ENCODE measurements at regions not wholly inside any gene's neighbourhood (a gene's known extent, or its start where the extent isn't known, plus 50 kb on each side); places are given as distances from the start of the nearest gene placed in this dataset.

DNA sequence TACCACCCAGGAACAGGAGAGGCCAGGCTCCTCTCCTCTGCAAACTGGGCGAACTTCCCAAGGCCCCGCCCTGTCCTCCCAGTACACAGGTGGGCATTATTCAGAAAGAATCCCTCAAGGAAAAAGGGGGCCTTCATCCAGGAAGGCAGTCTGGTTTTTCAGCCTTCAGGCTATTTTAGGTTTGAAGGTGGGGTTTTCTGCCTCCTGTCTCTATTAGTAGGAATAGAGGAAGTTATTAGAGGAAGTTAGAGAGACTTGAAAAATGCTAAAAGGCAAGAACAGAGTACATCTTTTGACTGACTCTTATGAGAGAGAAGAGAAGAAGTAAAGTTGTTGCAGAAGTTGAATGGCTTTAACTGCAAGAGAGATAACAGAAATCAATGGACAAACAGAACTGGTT is 250.9 kb upstream of the SORCS1 start:
- DNase-seq, result no peak

DNA sequence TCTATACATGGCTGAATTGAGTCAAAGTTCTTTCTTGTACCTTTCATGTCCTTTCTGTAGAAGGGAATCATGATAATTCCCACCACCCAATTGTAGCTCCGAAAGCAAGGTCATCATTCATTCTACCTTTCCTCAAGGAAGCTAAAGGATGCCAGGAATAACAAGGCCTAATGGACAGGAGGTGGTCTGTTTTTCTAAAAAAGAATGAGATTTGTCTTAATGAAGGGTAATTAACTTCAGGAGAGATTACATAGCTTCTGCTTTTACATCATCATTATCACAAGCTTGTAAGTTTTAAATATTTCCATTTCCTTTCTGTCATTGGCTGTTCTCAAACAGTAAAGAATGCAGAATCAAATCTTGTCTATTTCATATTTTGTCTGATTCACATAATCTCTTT is 249.5 kb upstream of the SORCS1 start:
- no peak for DNase-seq

DNA sequence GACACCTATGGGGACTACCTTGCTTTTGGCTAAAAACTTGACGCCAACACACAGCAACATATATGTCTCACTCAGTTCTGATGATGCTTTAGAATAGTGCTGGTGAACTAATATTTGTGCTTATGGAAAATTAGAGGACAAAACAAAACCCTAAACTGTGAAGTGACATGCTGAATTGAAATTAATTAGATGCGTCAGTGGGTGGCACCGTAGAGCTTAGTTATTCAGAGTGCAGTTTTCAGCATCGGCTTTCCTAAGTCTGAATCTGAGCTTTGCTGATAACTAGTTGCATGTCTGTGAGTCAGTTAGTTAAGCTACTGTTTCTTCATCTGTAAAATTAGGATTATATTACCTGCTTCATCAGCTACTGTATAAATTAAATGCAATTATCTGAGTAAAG is 245.0 kb upstream of the SORCS1 start:
- no peak for DNase-seq

DNA sequence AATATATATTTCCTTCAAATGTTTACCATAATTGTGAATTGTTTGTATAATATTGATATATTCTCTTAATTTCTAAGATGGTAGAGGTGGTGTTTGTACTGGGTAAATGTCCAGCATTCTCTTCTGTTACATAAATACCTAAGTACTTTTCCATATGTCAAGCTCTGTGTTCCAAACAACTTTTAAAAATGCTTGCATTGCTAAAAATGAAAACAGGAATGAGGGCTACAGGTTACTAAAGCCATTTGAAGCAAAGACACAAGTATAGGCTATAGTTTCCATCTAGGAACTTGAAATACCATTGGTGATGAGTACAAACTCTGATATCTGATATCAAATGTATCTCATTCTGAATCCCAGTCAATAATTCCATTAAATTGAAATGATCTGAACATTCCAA is 233.6 kb upstream of the SORCS1 start:
- DNase-seq, result no peak

DNA sequence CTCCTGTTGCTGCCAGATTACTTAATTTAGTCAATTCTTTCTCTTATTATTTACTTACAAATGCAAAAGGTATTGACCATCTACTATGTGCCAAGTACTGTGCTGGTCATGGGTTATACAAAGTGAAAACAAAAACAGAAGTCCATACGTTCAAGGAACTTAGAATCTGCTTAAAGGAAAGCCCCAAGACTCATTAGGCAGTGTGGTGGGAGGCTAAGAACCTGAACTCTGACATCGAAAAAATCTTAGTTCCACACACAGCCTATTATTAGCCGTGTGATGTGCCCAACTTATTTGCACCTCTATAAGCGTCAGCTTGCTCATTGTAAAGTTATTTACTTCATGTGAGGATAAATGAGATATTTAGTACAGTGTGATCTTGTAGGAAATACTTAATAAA is 227.4 kb upstream of the SORCS1 start:
- no peak for DNase-seq

DNA sequence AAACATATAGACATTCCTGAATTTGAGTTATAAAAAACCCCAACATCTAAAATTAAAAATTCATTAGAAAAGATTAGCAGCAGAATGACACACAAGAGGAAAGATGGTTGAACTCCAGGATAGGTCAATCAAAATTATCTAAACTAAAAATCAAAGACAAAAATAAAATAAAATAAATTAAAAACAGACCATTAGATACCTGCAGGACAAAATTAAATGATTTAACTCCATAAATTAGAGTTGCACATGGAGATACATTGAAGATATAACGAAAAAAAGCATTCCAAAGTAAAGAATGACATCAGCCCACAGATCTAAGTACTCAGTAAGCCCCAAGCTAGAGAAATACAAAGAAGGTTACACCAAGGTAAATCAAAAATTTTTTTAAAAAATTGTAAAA is 226.1 kb upstream of the SORCS1 start:
- DNase-seq, result no peak

DNA sequence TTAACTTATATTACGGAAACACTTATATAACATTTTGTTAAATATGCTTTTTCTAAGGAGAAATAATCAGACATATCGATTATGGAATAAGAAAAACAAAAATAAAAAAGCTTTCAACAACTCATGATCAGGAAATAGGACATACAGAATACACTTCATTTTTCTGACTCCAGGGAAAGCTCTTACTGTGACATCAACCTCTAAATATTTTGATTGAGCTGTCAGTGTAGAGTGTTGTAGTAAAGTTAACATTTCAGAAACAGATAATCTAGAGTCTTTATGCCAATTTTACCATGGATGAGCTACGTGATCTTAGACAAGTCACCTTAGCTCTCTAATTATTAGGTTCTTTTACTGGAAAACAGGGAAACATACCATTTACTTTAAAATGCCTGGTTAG is 218.9 kb upstream of the SORCS1 start:
- no peak for DNase-seq

DNA sequence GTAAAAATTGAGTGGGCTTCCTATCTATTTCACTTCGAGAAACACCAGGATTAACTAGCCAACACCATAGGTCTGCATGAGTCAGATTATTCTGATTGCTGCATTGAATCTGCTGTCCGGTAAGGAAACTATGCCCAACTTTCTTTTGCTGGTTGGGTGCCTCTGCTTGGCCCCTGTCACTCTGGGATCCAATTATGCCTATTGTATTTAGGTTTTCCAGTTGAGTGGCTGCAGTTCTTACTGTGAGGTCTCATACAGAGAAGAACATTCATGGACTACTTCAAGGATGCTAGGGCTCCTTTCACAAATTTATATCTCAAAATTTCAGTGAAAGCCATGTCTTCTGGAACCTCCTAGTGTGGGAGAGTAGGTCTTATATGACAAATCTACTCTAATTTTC is 215.1 kb upstream of the SORCS1 start:
- no peak for DNase-seq

DNA sequence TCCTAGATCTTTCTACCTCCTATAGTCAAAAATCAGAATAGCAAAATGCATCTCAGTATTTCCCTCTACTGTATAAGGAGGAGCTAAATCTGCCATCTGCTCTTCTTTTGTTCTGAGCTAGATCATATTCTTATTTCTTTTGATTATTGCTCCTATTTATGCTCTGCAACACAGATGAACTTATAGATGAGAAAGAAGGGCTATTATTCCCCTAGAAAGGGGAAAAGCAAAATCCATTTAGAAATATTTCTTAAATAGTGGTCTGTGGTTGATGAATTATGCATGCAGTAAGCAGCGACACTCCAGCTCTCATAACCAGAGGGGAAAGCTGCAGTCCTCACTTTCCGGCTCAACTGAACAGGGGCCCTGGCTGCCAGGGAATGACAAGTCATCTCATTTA is 207.3 kb upstream of the SORCS1 start:
- no peak for DNase-seq

DNA sequence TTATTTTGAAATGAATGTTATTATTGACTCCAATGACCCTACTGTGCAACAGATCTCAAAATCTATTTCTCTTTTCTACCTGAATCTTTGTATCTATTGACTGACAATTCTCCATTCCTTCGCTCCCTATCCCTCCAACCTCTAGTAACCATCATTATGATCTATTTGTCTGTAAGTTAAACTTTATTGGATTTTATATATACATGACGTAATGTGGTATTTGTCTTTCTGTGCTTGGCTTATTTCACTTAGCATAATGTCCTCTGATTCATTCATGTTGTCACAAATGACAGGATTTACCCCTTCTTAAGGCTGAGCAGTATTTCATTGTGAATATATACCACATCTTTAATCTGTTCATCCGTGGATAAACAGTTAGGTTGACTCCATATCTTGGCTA is 200.4 kb upstream of the SORCS1 start:
- DNase-seq, result no peak

DNA sequence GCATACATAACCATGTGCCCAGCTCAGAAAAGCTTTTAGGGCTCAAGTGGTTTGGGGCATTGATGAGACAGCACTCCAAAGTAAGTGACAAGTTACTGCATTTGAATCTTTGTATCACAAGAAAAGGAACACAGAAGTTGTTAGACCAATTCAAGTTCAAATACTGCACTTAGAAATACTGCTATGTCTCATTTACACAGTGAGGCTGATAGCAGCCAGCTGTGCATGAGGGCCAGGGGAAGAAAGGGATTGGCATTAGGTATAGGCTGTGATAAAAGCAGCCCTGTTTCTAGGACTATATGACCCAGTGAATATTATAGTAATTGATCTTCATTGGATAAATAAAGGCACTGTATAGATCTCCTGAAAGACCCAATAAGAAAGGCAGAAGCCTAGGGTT is 197.8 kb upstream of the SORCS1 start:
- no peak for DNase-seq

DNA sequence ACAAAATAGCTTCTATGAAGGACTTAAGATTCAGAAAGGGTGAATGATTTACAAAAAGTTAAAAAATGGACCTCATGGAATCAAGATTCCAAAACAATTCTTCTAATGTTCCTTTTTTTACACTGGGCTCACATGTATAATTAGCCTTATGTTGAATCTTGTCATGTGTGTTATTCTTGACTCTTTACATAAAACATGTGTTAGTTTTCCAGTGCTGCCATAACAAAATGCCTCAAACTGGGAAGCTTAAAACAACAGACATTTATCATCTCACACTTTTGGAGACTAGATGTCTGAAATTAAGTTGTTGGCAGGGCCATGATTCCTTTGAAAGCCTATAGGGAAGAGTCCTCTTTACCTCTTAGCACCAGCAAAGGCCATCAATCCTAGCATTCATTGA is 192.5 kb upstream of the SORCS1 start:
- no peak for DNase-seq

DNA sequence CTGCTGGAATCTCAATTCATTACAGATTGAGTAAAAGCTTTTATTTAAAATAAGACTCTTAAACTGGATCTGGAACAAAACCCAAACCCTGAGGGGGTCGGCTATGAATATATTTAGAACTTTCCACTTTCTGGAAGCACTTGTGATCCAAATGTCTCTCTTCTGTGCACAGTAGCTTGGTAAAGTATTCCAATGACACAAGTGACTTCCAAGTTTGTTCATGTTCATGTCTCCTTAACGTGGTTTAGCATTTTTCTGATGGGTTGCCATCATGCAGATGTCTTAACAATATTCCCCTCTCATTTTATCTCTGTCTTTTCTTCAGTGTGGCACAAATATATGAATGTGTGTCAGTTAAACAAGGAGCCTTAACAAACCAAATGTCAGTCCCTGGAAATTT is 191.9 kb upstream of the SORCS1 start:
- DNase-seq, result no peak

DNA sequence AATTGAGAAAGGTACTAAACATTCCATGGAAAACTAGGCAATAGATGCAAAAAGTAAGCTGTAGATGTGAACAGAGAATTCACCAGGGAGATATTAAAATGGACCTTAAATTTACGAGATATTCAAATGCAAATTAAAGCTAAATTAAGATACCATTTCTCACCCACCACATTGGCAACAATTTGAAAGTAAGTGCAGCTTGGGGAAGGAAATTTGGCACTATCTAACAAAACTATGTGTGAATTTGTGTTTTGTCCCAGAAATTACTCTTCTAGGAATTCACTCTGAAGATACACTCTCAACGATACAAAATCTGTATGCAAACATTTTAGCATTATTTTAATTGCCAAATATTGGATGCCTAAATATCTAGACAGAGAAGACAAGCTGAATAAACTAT is 178.2 kb upstream of the SORCS1 start:
- DNase-seq, result no peak

DNA sequence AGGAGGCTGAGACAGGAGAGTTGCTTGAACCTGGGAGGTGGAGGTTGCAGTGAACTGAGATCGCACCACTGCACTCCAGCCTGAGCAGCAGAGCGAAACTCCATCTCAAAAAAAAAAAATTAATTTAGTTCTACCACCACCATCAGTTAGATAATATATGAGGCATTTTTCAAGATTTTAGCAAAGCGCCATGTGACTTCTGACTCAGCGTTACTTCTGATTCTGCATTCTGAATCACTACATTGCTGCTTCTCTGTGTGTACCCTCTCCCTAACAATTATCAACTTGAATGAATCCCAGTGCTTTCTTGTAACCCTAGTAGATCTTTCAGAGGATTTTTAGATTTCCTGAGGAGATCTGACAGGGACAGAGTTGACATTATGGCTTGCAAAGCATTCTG is 176.8 kb upstream of the SORCS1 start:
- DNase-seq, result no peak

DNA sequence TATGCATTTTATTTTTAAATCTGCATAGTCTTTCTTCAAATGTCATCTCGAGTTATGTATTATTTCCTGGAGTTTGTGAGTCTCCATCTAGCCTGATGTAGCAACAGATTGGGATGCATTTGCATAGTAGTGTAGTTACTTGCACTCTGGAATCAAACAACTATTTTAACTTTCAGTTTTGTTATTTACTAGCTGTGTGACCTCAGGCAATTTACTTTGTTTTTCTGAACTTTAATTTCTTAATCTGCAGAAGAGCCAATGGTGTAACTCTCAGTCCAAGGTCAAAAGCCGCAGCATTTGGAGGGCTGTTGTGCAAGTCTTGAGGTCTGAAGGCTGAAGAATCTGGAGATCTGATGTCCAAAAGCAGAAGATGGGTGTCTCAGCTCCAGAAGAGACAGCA is 175.8 kb upstream of the SORCS1 start:
- no peak for DNase-seq

DNA sequence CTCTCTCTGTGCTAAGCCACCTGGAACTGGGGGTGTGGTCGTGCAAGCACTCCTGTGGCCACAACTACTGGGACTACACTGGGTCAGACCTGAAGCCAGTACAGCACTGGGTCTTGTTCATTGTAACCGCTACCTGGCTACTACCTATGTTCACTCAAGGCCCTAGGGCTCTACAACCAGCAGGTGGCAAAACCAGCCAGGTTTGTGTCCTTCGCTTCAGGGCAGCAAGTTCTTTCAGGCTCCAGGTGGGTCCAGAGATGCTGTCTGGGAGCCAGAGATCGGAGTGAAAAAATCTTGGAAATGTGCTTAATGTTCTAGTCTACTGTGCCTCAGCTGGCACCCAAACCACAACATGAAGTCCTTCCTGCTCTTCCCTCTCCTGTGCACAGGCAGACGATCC is 171.6 kb upstream of the SORCS1 start:
- DNase-seq, result no peak

DNA sequence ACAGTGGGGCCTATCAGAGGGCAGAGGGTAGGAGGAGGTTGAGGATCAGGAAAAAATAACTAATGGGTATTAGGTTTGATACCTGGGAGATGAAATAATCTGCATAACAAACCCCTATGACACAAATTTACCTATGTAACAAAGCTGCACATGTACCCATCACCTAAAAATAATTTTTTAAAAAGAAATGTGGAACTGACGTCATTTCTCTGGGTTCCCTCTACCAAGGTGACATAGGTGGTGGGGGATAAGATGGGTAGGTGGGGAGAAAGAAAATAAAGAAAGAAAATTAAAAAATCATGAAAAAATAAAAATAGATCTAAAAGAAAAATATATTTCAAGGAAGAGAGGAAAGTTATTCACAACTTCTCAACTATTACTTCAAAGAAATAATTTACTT is 153.1 kb upstream of the SORCS1 start:
- no peak for DNase-seq

DNA sequence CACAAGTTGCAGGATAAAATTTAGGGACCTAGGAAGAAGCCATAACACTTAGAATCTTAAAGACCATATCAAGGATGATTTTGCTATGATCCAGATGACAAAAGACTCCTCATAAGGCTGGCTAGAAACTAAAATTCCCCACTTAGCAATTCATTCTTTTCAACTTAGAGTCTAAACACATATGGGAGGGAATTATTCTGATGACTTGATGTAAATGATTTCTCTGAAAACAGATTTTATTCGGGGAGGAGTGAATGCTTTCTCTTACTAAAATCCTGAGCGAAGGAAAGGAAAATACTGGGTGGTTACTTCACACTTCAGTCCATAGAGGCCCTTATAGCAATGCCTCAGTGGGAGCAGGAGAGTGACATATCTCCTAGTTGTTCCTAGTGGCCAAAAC is 138.7 kb upstream of the SORCS1 start:
- DNase-seq, result no peak

DNA sequence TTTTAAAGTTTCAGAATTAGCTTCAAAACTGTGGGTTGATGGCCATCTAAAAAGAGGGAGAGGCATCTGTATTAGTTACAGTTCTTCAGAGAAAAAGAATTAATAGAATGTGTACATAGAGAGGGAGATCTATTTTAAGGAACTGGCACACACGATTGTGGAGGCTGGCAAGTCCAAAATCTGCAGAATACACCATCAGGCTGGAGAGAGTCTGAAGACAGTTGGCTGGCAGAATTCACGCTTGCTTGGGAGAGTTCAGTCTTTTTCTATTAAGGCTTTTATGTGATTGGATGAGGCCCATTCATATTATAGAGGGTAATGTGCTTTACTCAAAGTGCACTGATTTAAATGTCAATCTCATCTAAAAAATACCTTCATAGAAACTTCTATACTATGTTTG is 135.1 kb upstream of the SORCS1 start:
- DNase-seq, result no peak

DNA sequence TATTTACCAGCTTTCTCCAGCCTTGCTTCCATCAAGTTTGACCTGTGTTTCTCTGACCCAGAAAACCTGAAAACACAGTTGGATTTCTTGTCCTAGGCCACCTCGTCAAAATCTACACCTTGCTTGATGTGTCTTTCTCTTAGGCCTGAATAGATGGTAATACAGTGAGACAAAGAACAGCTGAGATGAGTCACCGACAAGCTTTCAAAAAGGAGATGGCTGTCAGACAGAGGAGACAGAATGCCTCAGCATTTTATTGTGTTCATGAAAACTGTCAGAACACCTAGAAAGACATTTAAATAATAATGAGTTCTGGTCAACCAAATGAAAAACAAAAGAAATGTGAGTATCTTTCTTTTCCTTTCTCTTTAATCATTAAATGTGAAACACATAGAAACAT is 119.7 kb upstream of the SORCS1 start:
- DNase-seq, result no peak

DNA sequence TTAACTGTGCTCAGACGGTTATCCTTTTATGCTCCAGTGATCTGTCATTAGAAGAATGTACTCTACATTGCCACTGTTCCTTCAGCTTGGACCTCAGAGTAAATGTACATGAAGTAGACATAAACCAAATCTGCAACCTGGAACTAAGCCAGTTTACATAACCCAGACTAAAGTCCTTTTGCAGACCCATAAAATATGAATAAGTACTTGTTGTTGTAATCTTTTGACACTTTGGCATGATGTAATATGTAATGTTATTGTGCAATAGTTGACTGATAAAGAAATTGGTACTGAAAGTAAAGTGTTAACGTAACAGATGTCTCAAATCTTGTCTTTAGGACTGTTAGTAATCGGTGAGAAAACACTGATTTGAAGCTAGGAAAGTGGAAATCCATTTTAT is 115.8 kb upstream of the SORCS1 start:
- no peak for DNase-seq

DNA sequence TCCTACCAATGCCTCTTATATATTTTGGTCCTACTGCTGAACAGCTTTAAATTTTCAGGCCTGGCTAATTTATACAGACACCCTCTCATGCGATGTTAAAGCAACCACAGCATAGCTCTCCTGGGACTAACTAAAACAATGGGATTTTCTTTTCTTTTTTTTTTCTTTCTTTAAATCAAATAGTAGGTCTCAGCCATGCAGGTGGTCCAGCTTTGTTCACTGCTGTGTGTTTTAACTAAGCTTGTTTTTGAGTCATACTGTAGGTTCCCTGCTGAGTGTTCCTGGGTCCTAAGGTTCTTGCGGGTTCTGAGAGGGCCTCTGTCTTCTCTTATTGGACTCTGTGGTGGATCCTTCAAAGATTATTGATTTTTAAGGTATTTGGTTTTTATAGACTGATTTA is 113.1 kb upstream of the SORCS1 start:
- DNase-seq, result no peak

DNA sequence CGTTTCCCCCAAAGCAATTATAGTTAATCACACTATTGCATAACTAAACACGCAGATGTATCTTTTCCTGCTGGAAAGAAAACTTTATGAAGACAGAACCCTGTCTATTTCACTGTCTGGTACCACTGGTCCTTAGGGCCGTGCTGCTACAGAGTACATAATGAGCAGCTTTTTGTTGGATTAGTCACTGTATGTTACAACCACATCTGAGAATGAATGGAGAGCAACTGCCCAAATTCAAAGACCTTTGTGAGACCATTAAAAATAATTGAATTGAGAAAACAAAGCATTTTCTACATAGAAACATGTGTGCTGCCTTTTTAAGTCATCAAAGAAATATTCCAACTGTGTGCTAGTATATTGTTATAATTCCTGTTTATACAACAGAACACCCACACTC is 111.3 kb upstream of the SORCS1 start:
- no peak for DNase-seq

DNA sequence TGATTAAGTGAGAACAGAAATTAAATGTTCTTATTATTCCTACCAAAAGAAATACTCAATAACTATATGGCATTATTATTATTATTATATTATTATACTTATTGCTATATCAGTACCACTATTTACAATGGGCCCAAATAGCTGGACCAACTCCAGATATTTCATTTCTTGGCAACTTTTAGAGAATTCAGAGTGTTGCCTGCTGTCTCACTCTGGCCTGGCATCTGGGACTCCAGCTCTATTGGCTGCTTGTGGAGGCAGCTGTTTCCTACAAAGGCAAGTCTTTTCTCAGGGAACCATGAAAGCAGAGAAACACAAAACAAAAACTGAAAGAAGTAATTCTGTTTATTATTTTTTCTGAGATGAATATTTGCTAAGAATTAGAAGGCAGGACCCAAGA is 105.1 kb upstream of the SORCS1 start:
- no peak for DNase-seq

DNA sequence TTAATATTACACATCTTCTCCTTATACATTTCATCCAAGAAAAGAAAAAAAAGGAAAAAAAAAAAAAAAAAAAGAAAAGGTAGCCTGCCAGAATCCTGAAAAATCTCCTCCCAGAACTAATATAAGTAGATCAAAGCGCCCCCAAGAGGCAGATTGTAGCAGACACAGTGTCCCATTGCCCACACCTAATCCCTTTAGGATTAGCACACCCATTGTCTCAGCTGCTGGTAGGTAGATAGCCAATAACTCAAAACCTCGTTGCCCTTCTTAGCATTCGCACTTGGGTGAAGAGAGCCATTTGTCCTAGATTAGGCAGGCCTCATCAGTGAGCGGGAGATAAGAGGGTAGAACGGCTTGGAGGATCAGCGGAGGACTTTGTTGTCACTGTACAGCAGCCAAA is 100.2 kb upstream of the SORCS1 start:
- DNase-seq, result no peak

DNA sequence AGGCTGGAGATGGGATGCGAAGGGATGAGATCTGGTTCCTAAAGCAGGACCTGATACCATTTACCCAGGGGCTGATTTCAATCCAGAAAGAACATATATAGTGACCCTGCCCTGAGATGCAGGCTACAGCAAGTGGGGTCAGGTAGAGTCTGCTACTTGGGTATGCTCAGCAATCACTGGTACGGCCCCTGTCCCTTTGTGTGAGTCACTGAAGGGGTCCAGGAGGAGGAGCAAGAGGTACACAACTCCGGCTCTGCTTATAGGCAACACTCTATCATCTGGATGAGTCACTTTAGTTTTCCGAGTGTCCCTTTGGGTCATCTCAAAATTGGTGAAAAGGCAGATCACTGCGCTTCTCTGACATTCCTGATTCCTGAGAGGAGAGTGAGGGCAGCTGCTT is 79.6 kb upstream of the SORCS1 start:
- no peak for DNase-seq

Data from cerebellar nuclear complex (tissue), 1 donor.